ENCODE measurements at regions not wholly inside any gene's neighbourhood (a gene's known extent, or its start where the extent isn't known, plus 50 kb on each side); places are given as distances from the start of the nearest gene placed in this dataset.

- TF ChIP-seq BCL11A (IDR thresholded peaks at IDR 0.05; ENCODE audit: low read depth in 2 of 2, low read length in 2 of 2): no peak
These were observed 899.3 kb downstream of the SORCS3 start (continued) for GRCh38 chr10:105540381-105540780.
